ENCODE measurements at regions not wholly inside any gene's neighbourhood (a gene's known extent, or its start where the extent isn't known, plus 50 kb on each side); places are given as distances from the start of the nearest gene placed in this dataset.
A peak's percentile ranks its signal among the peaks of the same experiment; 100 is the strongest.

- Histone ChIP-seq H3K4me2 (ENCODE audit: insufficient read depth, low read length) (no peak overlapping the region), H3K36me3 (ENCODE audit: insufficient read depth, low read length) (no peaks in the 10 kb centered on the region), H3K9me3 (ENCODE audit: low read depth, low read length) (no peaks in the 10 kb centered on the region), H2AFZ (ENCODE audit: low read length) (peak overlapping the region; percentile 31), H3K4me3 (ENCODE audit: insufficient read depth, low read length) (no peak overlapping the region), H3K4me1 (ENCODE audit: insufficient read depth, low read length) (peaks cover 7% of the 10 kb centered on the region), H3K27ac (ENCODE audit: low read depth, low read length) (no peak overlapping the region), H3K79me2 (ENCODE audit: insufficient read depth, low read length) (no peaks in the 10 kb centered on the region), H3K27me3 (ENCODE audit: insufficient read depth, low read length) (no peaks in the 10 kb centered on the region), H4K20me1 (ENCODE audit: insufficient read depth, low read length) (no peaks in the 10 kb centered on the region)
- TF ChIP-seq CTCF (IDR thresholded peaks at IDR 0.05; ENCODE audit: extremely low read depth, low read depth, low read length) = peak; percentile 34
- no peak for DNase-seq (ENCODE audit: insufficient read length, low spot score, missing footprints)
Measured at GRCh38 chr3:139288266-139288821, 55.5 kb upstream of the MRPS22 start.

GRCh38 chr3:139289860-139290524 is 53.8 kb upstream of the MRPS22 start:
- Histone ChIP-seq H3K4me2 (ENCODE audit: insufficient read depth, low read length) (no peak overlapping the region), H3K4me3 (ENCODE audit: insufficient read depth, low read length) (no peak overlapping the region), H3K4me1 (ENCODE audit: insufficient read depth, low read length) (peaks cover 8% of the 10 kb centered on the region), H3K27ac (ENCODE audit: low read depth, low read length) (no peak overlapping the region), H3K27me3 (ENCODE audit: insufficient read depth, low read length) (no peaks in the 10 kb centered on the region), H3K9me3 (ENCODE audit: low read depth, low read length) (no peaks in the 10 kb centered on the region), H3K36me3 (ENCODE audit: insufficient read depth, low read length) (no peaks in the 10 kb centered on the region), H3K79me2 (ENCODE audit: insufficient read depth, low read length) (no peaks in the 10 kb centered on the region), H4K20me1 (ENCODE audit: insufficient read depth, low read length) (no peaks in the 10 kb centered on the region), H2AFZ (ENCODE audit: low read length) (no peak overlapping the region)
- DNase-seq (ENCODE audit: insufficient read length, low spot score, missing footprints) = no peak
- TF ChIP-seq CTCF (IDR thresholded peaks at IDR 0.05; ENCODE audit: extremely low read depth, low read depth, low read length) = no peak

- no peak overlapping the region for H2AFZ ChIP-seq (ENCODE audit: low read length)
- no peaks in the 10 kb centered on the region for H3K36me3 ChIP-seq (ENCODE audit: insufficient read depth, low read length)
- no peak for TF ChIP-seq CTCF (IDR thresholded peaks at IDR 0.05; ENCODE audit: extremely low read depth, low read depth, low read length)
- no peaks in the 10 kb centered on the region for H3K27me3 ChIP-seq (ENCODE audit: insufficient read depth, low read length)
- H3K27ac ChIP-seq (ENCODE audit: low read depth, low read length) = no peak overlapping the region
- H3K4me1 ChIP-seq (ENCODE audit: insufficient read depth, low read length) = peaks cover 8% of the 10 kb centered on the region
- H3K4me2 ChIP-seq (ENCODE audit: insufficient read depth, low read length) = no peak overlapping the region
- H3K4me3 ChIP-seq (ENCODE audit: insufficient read depth, low read length) = no peak overlapping the region
- H3K79me2 ChIP-seq (ENCODE audit: insufficient read depth, low read length) = no peaks in the 10 kb centered on the region
- no peaks in the 10 kb centered on the region for H4K20me1 ChIP-seq (ENCODE audit: insufficient read depth, low read length)
- DNase-seq (ENCODE audit: insufficient read length, low spot score, missing footprints) = no peak
- no peaks in the 10 kb centered on the region for H3K9me3 ChIP-seq (ENCODE audit: low read depth, low read length)
Measured at GRCh38 chr3:139291276-139292051, 52.4 kb upstream of the MRPS22 start.

GRCh38 chr3:139292192-139292591 is 51.6 kb upstream of the MRPS22 start:
- no peak for TF ChIP-seq CTCF (IDR thresholded peaks at IDR 0.05; ENCODE audit: extremely low read depth, low read depth, low read length)
- Histone ChIP-seq H3K27me3 (ENCODE audit: insufficient read depth, low read length) (no peaks in the 10 kb centered on the region), H2AFZ (ENCODE audit: low read length) (peak overlapping the region; percentile 41), H3K4me2 (ENCODE audit: insufficient read depth, low read length) (no peak overlapping the region), H3K27ac (ENCODE audit: low read depth, low read length) (no peak overlapping the region), H3K4me1 (ENCODE audit: insufficient read depth, low read length) (peaks cover 8% of the 10 kb centered on the region), H4K20me1 (ENCODE audit: insufficient read depth, low read length) (no peaks in the 10 kb centered on the region), H3K36me3 (ENCODE audit: insufficient read depth, low read length) (no peaks in the 10 kb centered on the region), H3K79me2 (ENCODE audit: insufficient read depth, low read length) (no peaks in the 10 kb centered on the region), H3K4me3 (ENCODE audit: insufficient read depth, low read length) (no peak overlapping the region), H3K9me3 (ENCODE audit: low read depth, low read length) (no peaks in the 10 kb centered on the region)
- DNase-seq (ENCODE audit: insufficient read length, low spot score, missing footprints) = peak; percentile 89
